Cerebellar cortex (tissue), 1 donor: ENCODE measurements at regions not wholly inside any gene's neighbourhood (a gene's known extent, or its start where the extent isn't known, plus 50 kb on each side); places are given as distances from the start of the nearest gene placed in this dataset.
"Not testable (repeated sequence)": the region's sequence is repeated elsewhere in the genome, so short reads cannot be mapped to it uniquely, and the experiment has no call there.

Experiments used
- DNase-seq: peaks from one replicate; pipeline ENCODE4 v3.0.0-alpha.2; 2015; ENCODE audit warnings: low spot score

- DNase-seq, result no peak
These were observed 187.5 kb upstream of the KL start for GRCh38 chr13:32828711-32829110.

GRCh38 chr13:32829269-32829668 lies 187.0 kb upstream of the KL start:
- DNase-seq, result no peak

- no peak for DNase-seq
These were observed 186.4 kb upstream of the KL start for GRCh38 chr13:32829676-32830335.

- DNase-seq, result no peak
These were observed 185.7 kb upstream of the KL start for GRCh38 chr13:32830336-32831031.

- DNase-seq, result no peak
These were observed 178.8 kb upstream of the KL start for GRCh38 chr13:32837307-32837972.

GRCh38 chr13:32837973-32838927 lies 178.0 kb upstream of the KL start:
- no peak for DNase-seq

GRCh38 chr13:32838945-32839344 lies 177.3 kb upstream of the KL start:
- DNase-seq, result no peak

- no peak for DNase-seq
These were observed 176.1 kb upstream of the KL start for GRCh38 chr13:32840113-32840512.

GRCh38 chr13:32840989-32841713 lies 175.1 kb upstream of the KL start:
- no peak for DNase-seq

- DNase-seq, result no peak
These were observed 170.0 kb upstream of the KL start for GRCh38 chr13:32845952-32846950.

- not testable (repeated sequence) for DNase-seq
These were observed 168.2 kb upstream of the KL start for GRCh38 chr13:32847976-32848375.

- no peak for DNase-seq
These were observed 166.9 kb upstream of the KL start for GRCh38 chr13:32849369-32849768.

GRCh38 chr13:32850316-32851052 lies 165.7 kb upstream of the KL start:
- DNase-seq, result no peak

- no peak for DNase-seq
These were observed 164.8 kb upstream of the KL start for GRCh38 chr13:32851083-32852069.

GRCh38 chr13:32852526-32852925 lies 163.7 kb upstream of the KL start:
- DNase-seq, result no peak

GRCh38 chr13:32857077-32857476 lies 159.1 kb upstream of the KL start:
- DNase-seq, result no peak

GRCh38 chr13:32857689-32858088 lies 158.5 kb upstream of the KL start:
- no peak for DNase-seq

- no peak for DNase-seq
These were observed 156.4 kb upstream of the KL start for GRCh38 chr13:32859707-32860292.
